Caco-2 (cell line): ENCODE measurements at regions not wholly inside any gene's neighbourhood (a gene's known extent, or its start where the extent isn't known, plus 50 kb on each side); places are given as distances from the start of the nearest gene placed in this dataset.

Experiments used
- BruUV-seq: library from RNA; stranded (reverse); fragments of 400-500 nt; replicated peaks from 2 replicates; lab custom pipeline; 2021; lab: Mats Ljungman, UMichigan
- CTCF ChIA-PET: fragments of 300-600 bp; sonication (Branson Sonifier 250); formaldehyde crosslinking; loops from one replicate; lab custom pipeline; 2022; ENCODE audit warnings: antibody characterized with exemption; lab: Charles Lee
- POLR2A ChIA-PET: fragments of 300-600 bp; sonication (Branson Sonifier 250); formaldehyde crosslinking; loops from one replicate; lab custom pipeline; 2022; ENCODE audit warnings: antibody characterized with exemption; lab: Charles Lee
- DNase-seq, 2 experiments: peaks; one replicate each; pipeline versions ENCODE4 v3.0.0 to v3.0.0-alpha.2; 2020 to 2022
- H3K27me3 ChIP-seq: replicated peaks from 2 replicates; pipeline ENCODE4 v1.6.0; 2011; ENCODE audit warnings: low read length; ENCODE audit not compliant: control insufficient read depth, insufficient read depth
- H3K36me3 ChIP-seq: 2 replicates; pipeline ENCODE4 v1.5.1; 2011; ENCODE audit warnings: low read length; ENCODE audit not compliant: control insufficient read depth, insufficient read depth
- H3K4me1 ChIP-seq: fragments of 250-450 bp; sonication (Bioruptor Pico); 2 replicates; pipeline ENCODE4 v1.5.1; 2020; ENCODE audit warnings: mild to moderate bottlenecking
- H3K4me3 ChIP-seq: 2 replicates; pipeline ENCODE4 v1.5.1; 2011; ENCODE audit warnings: low read depth, mild to moderate bottlenecking, control low read depth, low read length
- H3K9me3 ChIP-seq: fragments of 250-450 bp; sonication (Bioruptor Pico); 2 replicates; pipeline ENCODE4 v1.5.1; 2020; ENCODE audit warnings: mild to moderate bottlenecking, moderate library complexity
- H3K27ac Mint-ChIP-seq: one replicate; pipeline ENCODE4 v1.8.0; 2022; ENCODE audit warnings: mixed read lengths; ENCODE audit not compliant: unreplicated experiment
- H3K27me3 Mint-ChIP-seq: one replicate; pipeline ENCODE4 v1.8.0; 2022; ENCODE audit warnings: mixed read lengths; ENCODE audit not compliant: insufficient read depth, unreplicated experiment
- H3K36me3 Mint-ChIP-seq: one replicate; pipeline ENCODE4 v1.8.0; 2022; ENCODE audit warnings: mild to moderate bottlenecking, mixed read lengths; ENCODE audit not compliant: insufficient read depth, unreplicated experiment
- H3K4me1 Mint-ChIP-seq: one replicate; pipeline ENCODE4 v1.8.0; 2022; ENCODE audit warnings: low read depth, mixed read lengths; ENCODE audit not compliant: unreplicated experiment
- H3K4me3 Mint-ChIP-seq: one replicate; pipeline ENCODE4 v1.8.0; 2022; ENCODE audit warnings: mild to moderate bottlenecking, moderate library complexity, mixed read lengths; ENCODE audit not compliant: unreplicated experiment
- H3K9me3 Mint-ChIP-seq: one replicate; pipeline ENCODE4 v1.8.0; 2022; ENCODE audit warnings: mixed read lengths; ENCODE audit not compliant: unreplicated experiment
- CTCF ChIP-seq, 2 experiments: fragments of 200-600 bp in 1 of 2; IDR thresholded peaks; 1 replicate in 1 of 2; 2 replicates in 1 of 2; pipeline versions ENCODE4 v1.5.1 to v1.8.0; 2011 to 2022; ENCODE audit warnings: antibody characterized with exemption in 1 of 2, control low read depth in 1 of 2, inconsistent platforms in 1 of 2, low read depth in 1 of 2, low read length in 1 of 2, mild to moderate bottlenecking in 1 of 2, moderate library complexity in 1 of 2; ENCODE audit not compliant: insufficient read depth in 1 of 2, severe bottlenecking in 1 of 2, unreplicated experiment in 1 of 2
- intact Hi-C: fragments of 100-400 bp; cut with micrococcal nuclease; formaldehyde crosslinking; loops from one replicate; pipeline ENCODE4 v1.10.0; 2022; ENCODE audit not compliant: unreplicated experiment

DNA sequence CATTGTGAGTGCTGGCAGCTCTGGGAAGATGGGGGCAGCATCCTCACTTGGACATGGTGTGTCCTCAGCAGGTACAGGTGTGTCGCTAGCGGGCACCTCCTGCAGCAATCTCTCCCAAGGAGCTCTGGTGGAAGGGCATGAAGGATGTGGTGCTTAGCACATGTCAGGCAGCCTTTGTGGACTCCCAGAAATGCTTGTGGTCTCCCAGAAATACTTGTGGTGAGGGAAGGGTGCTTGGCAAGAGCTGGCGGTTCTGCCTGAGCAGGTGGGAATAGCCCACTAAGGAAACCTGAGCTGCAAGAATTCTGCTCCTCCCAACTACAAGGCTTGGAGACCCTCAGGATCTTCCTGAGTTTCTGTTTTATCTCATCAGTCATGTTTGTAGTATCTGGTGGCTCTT lies 371.6 kb downstream of the PRDM2 start:
- Mint-ChIP-seq H3K27me3 (no peaks in the 10 kb centered on the region), H3K4me1 (no peaks in the 10 kb centered on the region), H3K36me3 (no peaks in the 10 kb centered on the region), H3K4me3 (no peak overlapping the region), H3K9me3 (no peaks in the 10 kb centered on the region), H3K27ac (no peak overlapping the region)
- no peaks in the 10 kb centered on the region for H3K4me1 ChIP-seq
- ChIA-PET POLR2A (no interaction called here), CTCF (no interaction called here)
- H3K36me3 ChIP-seq: no peaks in the 10 kb centered on the region
- intact Hi-C loops: no loop called here
- no peak for TF ChIP-seq CTCF (IDR thresholded peaks at IDR 0.05; ENCODE audit: insufficient read depth in 1 of 2, low read depth in 1 of 2, low read length in 1 of 2, severe bottlenecking in 1 of 2, unreplicated experiment in 1 of 2)
- no TSS peak for BruUV-seq
- DNase-seq: no peak
- no peaks in the 10 kb centered on the region for H3K27me3 ChIP-seq
- no peaks in the 10 kb centered on the region for H3K9me3 ChIP-seq
- H3K4me3 ChIP-seq: no peak overlapping the region

DNA sequence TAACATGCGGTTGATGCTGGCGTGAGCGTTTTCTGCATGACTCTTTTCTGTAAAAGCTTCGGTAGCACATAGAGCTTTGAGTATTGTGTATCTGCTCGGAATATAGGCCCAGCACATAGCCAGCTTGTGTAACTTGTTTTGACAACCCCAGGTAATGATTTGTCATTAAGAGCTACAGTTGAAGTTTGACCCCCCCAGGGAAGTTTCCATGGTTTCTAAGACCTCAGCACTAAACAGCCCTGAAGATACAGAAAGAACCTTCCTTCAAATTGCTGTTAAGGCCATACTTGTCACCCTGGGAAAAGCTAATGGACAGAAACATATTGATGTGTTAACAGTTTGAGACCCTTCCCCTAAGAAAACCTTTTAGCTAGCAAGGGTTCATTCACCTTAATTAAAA lies 380.7 kb downstream of the PRDM2 start:
- H3K4me1 Mint-ChIP-seq: no peaks in the 10 kb centered on the region
- H3K36me3 Mint-ChIP-seq: no peaks in the 10 kb centered on the region
- no peak for DNase-seq
- no peak overlapping the region for H3K4me3 Mint-ChIP-seq
- Histone ChIP-seq H3K36me3 (no peaks in the 10 kb centered on the region), H3K4me1 (no peaks in the 10 kb centered on the region), H3K4me3 (no peak overlapping the region), H3K27me3 (no peaks in the 10 kb centered on the region), H3K9me3 (no peaks in the 10 kb centered on the region)
- intact Hi-C loops: no loop called here
- ChIA-PET POLR2A (no interaction called here), CTCF (no interaction called here)
- no peak for TF ChIP-seq CTCF (IDR thresholded peaks at IDR 0.05; ENCODE audit: insufficient read depth in 1 of 2, low read depth in 1 of 2, low read length in 1 of 2, severe bottlenecking in 1 of 2, unreplicated experiment in 1 of 2)
- BruUV-seq: no TSS peak
- H3K27ac Mint-ChIP-seq: no peak overlapping the region
- H3K9me3 Mint-ChIP-seq: no peaks in the 10 kb centered on the region
- no peaks in the 10 kb centered on the region for H3K27me3 Mint-ChIP-seq

GRCh38 chr1:14082331-14082730 lies 382.3 kb downstream of the PRDM2 start:
- intact Hi-C loops: no loop called here
- no TSS peak for BruUV-seq
- H3K4me3 Mint-ChIP-seq: no peak overlapping the region
- Histone ChIP-seq H3K4me3 (no peak overlapping the region), H3K9me3 (no peaks in the 10 kb centered on the region), H3K4me1 (no peaks in the 10 kb centered on the region), H3K36me3 (no peaks in the 10 kb centered on the region), H3K27me3 (no peaks in the 10 kb centered on the region)
- H3K36me3 Mint-ChIP-seq: no peaks in the 10 kb centered on the region
- DNase-seq: no peak
- ChIA-PET POLR2A (no interaction called here), CTCF (no interaction called here)
- H3K27me3 Mint-ChIP-seq: no peaks in the 10 kb centered on the region
- H3K4me1 Mint-ChIP-seq: no peaks in the 10 kb centered on the region
- TF ChIP-seq CTCF (IDR thresholded peaks at IDR 0.05; ENCODE audit: insufficient read depth in 1 of 2, low read depth in 1 of 2, low read length in 1 of 2, severe bottlenecking in 1 of 2, unreplicated experiment in 1 of 2): no peak
- H3K27ac Mint-ChIP-seq: no peak overlapping the region
- no peaks in the 10 kb centered on the region for H3K9me3 Mint-ChIP-seq
